ENCODE measurements at regions not wholly inside any gene's neighbourhood (a gene's known extent, or its start where the extent isn't known, plus 50 kb on each side); places are given as distances from the start of the nearest gene placed in this dataset.

DNA sequence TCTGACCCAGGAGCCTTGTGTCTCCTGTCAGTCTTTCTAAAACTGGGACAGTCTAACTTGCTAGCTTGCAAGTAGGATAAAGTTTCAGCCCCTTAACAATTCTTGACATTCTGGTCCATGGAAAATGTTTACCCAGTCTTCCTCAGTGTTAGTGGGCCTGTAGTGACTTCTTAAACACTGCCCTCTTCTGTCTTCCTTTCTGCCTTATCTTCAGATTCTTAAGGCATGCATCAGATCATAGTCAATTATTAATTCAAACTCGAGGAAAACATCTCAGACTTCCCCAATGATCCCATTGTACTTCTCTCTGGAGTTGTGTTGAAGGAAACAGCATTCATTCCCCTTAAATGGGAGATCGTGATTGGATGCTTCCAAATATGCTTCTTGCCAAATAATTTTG lies 1199.8 kb downstream of the DTWD2 start:
- Histone ChIP-seq H3K4me2 (ENCODE audit: low read length) (no peak overlapping the region), H3K36me3 (ENCODE audit: insufficient read depth, low read length) (no peaks in the 10 kb centered on the region), H2AFZ (ENCODE audit: low read length) (no peak overlapping the region), H3K27ac (ENCODE audit: low read depth, low read length, poor library complexity, severe bottlenecking) (no peak overlapping the region), H3K9me2 (ENCODE audit: insufficient read depth, low read length) (no peaks in the 10 kb centered on the region), H3K4me1 (ENCODE audit: insufficient read depth, low read length, poor library complexity, severe bottlenecking) (no peaks in the 10 kb centered on the region), H3K79me2 (ENCODE audit: insufficient read depth, low read depth, low read length) (no peaks in the 10 kb centered on the region), H3K9me3 (ENCODE audit: low read length) (no peaks in the 10 kb centered on the region), H4K20me1 (ENCODE audit: insufficient read depth, low read length) (no peaks in the 10 kb centered on the region), H3K4me3 (ENCODE audit: low read depth, low read length, poor library complexity, severe bottlenecking) (no peak overlapping the region)
- CTCF ChIA-PET (ENCODE audit: unreplicated experiment): no interaction called here
- intact Hi-C loops (cut with micrococcal nuclease; ENCODE audit: unreplicated experiment): no loop called here
- DNase-seq (ENCODE audit: low spot score): no peak
- TF ChIP-seq, protein P1, sequence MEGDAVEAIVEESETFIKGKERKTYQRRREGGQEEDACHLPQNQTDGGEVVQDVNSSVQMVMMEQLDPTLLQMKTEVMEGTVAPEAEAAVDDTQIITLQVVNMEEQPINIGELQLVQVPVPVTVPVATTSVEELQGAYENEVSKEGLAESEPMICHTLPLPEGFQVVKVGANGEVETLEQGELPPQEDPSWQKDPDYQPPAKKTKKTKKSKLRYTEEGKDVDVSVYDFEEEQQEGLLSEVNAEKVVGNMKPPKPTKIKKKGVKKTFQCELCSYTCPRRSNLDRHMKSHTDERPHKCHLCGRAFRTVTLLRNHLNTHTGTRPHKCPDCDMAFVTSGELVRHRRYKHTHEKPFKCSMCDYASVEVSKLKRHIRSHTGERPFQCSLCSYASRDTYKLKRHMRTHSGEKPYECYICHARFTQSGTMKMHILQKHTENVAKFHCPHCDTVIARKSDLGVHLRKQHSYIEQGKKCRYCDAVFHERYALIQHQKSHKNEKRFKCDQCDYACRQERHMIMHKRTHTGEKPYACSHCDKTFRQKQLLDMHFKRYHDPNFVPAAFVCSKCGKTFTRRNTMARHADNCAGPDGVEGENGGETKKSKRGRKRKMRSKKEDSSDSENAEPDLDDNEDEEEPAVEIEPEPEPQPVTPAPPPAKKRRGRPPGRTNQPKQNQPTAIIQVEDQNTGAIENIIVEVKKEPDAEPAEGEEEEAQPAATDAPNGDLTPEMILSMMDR (conservative IDR thresholded peaks at IDR 0.05; ENCODE audit: low read length): no peak
- TF ChIP-seq EZH2phosphoT487 (IDR thresholded peaks at IDR 0.05; ENCODE audit: borderline replicate concordance, low read depth, low read length): no peak
- POLR2A ChIA-PET: no interaction called here
- no TSS peak for BruUV-seq (replicated peaks)

DNA sequence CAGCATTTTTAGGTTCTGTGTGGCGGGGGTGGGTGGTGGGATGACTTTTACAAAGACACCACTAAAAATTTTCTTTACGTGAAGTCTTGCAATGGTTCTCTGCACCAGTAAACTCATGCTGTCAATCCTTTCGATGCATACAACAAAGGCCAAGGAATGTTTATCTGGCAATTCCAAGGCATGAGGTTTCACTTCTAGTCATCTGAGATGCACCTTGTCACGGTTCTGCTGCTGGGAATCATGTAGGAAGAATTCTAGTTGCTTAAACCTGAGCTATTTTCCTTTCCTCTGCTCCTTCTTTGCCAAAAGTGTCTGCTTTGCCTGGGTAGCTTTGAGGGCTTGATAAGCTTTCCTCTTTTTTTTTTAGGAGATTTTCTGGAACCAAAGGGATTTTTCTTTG lies 1204.5 kb upstream of the SEMA6A start:
- H3K9me3 ChIP-seq (ENCODE audit: low read length): no peaks in the 10 kb centered on the region
- DNase-seq (ENCODE audit: low spot score): no peak
- CTCF ChIA-PET (ENCODE audit: unreplicated experiment): no interaction called here
- POLR2A ChIA-PET: no interaction called here
- intact Hi-C loops (cut with micrococcal nuclease; ENCODE audit: unreplicated experiment): no loop called here
- H3K27ac ChIP-seq (ENCODE audit: low read depth, low read length, poor library complexity, severe bottlenecking): no peak overlapping the region
- no peaks in the 10 kb centered on the region for H3K4me1 ChIP-seq (ENCODE audit: insufficient read depth, low read length, poor library complexity, severe bottlenecking)
- no peaks in the 10 kb centered on the region for H4K20me1 ChIP-seq (ENCODE audit: insufficient read depth, low read length)
- BruUV-seq (replicated peaks): no TSS peak
- H3K36me3 ChIP-seq (ENCODE audit: insufficient read depth, low read length): no peaks in the 10 kb centered on the region
- H3K9me2 ChIP-seq (ENCODE audit: insufficient read depth, low read length): no peaks in the 10 kb centered on the region
- no peaks in the 10 kb centered on the region for H3K79me2 ChIP-seq (ENCODE audit: insufficient read depth, low read depth, low read length)
- no peak for TF ChIP-seq EZH2phosphoT487 (IDR thresholded peaks at IDR 0.05; ENCODE audit: borderline replicate concordance, low read depth, low read length)
- TF ChIP-seq, protein P1 (conservative IDR thresholded peaks at IDR 0.05; ENCODE audit: low read length): no peak
- H3K4me3 ChIP-seq (ENCODE audit: low read depth, low read length, poor library complexity, severe bottlenecking): no peak overlapping the region
- no peak overlapping the region for H3K4me2 ChIP-seq (ENCODE audit: low read length)
- no peak overlapping the region for H2AFZ ChIP-seq (ENCODE audit: low read length)

DNA sequence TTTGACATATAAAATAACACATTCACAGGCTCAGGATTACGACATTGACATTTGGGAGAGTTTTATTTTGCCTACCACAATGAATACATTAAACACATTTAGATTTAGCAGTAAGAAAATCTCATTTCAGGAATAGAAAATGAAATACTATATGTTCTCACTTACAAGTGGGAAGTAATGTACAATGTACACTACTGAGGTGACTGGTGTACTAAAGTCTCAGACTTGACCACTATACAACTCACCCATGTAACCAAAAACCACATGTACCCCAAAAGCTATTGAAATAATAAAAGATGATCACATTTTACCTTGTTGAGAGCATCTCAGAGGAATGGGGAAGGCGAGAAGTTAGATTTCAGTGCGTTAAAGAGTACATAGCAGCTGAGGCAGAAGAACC lies 1202.4 kb upstream of the SEMA6A start:
- H4K20me1 ChIP-seq (ENCODE audit: insufficient read depth, low read length): no peaks in the 10 kb centered on the region
- no peak overlapping the region for H3K27ac ChIP-seq (ENCODE audit: low read depth, low read length, poor library complexity, severe bottlenecking)
- H3K36me3 ChIP-seq (ENCODE audit: insufficient read depth, low read length): no peaks in the 10 kb centered on the region
- no TSS peak for BruUV-seq (replicated peaks)
- DNase-seq (ENCODE audit: low spot score): no peak
- H2AFZ ChIP-seq (ENCODE audit: low read length): no peak overlapping the region
- intact Hi-C loops (cut with micrococcal nuclease; ENCODE audit: unreplicated experiment): no loop called here
- H3K4me2 ChIP-seq (ENCODE audit: low read length): no peak overlapping the region
- no peak for TF ChIP-seq EZH2phosphoT487 (IDR thresholded peaks at IDR 0.05; ENCODE audit: borderline replicate concordance, low read depth, low read length)
- TF ChIP-seq, protein P1 (conservative IDR thresholded peaks at IDR 0.05; ENCODE audit: low read length): no peak
- ChIA-PET POLR2A (interaction anchor here (0.5 kb wide), 1 partner anchor 669 kb away, joined by 3 read pairs; no protein-coding TSS in a partner anchor), CTCF (ENCODE audit: unreplicated experiment) (no interaction called here)
- no peaks in the 10 kb centered on the region for H3K9me3 ChIP-seq (ENCODE audit: low read length)
- H3K4me3 ChIP-seq (ENCODE audit: low read depth, low read length, poor library complexity, severe bottlenecking): no peak overlapping the region
- no peaks in the 10 kb centered on the region for H3K79me2 ChIP-seq (ENCODE audit: insufficient read depth, low read depth, low read length)
- no peaks in the 10 kb centered on the region for H3K9me2 ChIP-seq (ENCODE audit: insufficient read depth, low read length)
- H3K4me1 ChIP-seq (ENCODE audit: insufficient read depth, low read length, poor library complexity, severe bottlenecking): no peaks in the 10 kb centered on the region
